PC-3 (cell line): ENCODE measurements at regions not wholly inside any gene's neighbourhood (a gene's known extent, or its start where the extent isn't known, plus 50 kb on each side); places are given as distances from the start of the nearest gene placed in this dataset.

Source experiments
- CTCF ChIP-seq: fragments of 300-600 bp; sonication (generic); conservative IDR thresholded peaks from 2 replicates; pipeline ENCODE4 v1.5.1; 2017; ENCODE audit warnings: antibody characterized with exemption, low read depth, mild to moderate bottlenecking, low read length
- EZH2 ChIP-seq: fragments of 300-600 bp; sonication (generic); IDR thresholded peaks from one replicate; pipeline ENCODE4 v1.6.1; 2017; ENCODE audit warnings: antibody characterized with exemption, mild to moderate bottlenecking, low read length; ENCODE audit not compliant: unreplicated experiment

DNA sequence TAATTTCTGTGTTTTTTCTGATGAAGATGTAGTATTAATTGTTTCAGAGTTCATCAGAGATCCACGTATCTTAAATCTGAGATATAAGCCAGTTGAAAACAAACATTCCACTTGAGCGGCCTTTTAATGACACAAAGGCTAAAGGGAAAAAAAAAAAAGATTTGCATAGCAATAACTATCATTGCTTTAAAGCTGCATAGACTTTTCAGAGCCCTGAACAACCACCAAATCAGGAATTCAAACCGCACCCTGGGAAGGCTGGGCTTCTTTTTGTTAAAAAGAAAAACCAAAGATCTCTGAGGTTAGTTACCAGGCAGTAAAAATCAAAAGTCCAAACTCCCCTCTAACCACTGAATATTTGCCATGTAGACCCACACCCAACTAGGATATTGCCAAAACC lies 206.0 kb downstream of the HHIP start:
- no peak for TF ChIP-seq CTCF
- no peak for TF ChIP-seq EZH2
